BJ (cell line): ENCODE measurements at regions not wholly inside any gene's neighbourhood (a gene's known extent, or its start where the extent isn't known, plus 50 kb on each side); places are given as distances from the start of the nearest gene placed in this dataset.
"Not testable (repeated sequence)": the region's sequence is repeated elsewhere in the genome, so short reads cannot be mapped to it uniquely, and the experiment has no call there.

Experiments used
- CTCF ChIA-PET: fragments of 350-600 bp; formaldehyde crosslinking; extraction: SDS; loops from one replicate; lab custom pipeline; 2021; ENCODE audit warnings: antibody characterized with exemption, inconsistent platforms; lab: Yijun Ruan, JAX
- POLR2A ChIA-PET: fragments of 300-600 bp; sonication (Branson Sonifier 250); formaldehyde crosslinking; extraction: SDS; loops from one replicate; lab custom pipeline; 2021; ENCODE audit warnings: antibody characterized with exemption; lab: Charles Lee
- DNase-seq: peaks from one replicate; pipeline ENCODE4 v3.0.0-alpha.2; 2011; ENCODE audit warnings: low read depth
- H3K27me3 ChIP-seq: 2 replicates; pipeline ENCODE4 v1.6.0; 2011; ENCODE audit warnings: low read length; ENCODE audit not compliant: control insufficient read depth, insufficient read depth
- H3K36me3 ChIP-seq: 2 replicates; pipeline ENCODE4 v1.5.1; 2011; ENCODE audit warnings: low read length; ENCODE audit not compliant: control insufficient read depth, insufficient read depth
- H3K4me3 ChIP-seq: 2 replicates; pipeline ENCODE4 v1.5.1; 2011; ENCODE audit warnings: low read depth, mild to moderate bottlenecking, control low read depth, low read length
- CTCF ChIP-seq: IDR thresholded peaks from 2 replicates; pipeline ENCODE4 v1.5.1; 2011; ENCODE audit warnings: low read depth, mild to moderate bottlenecking, control low read depth, inconsistent platforms, low read length, moderate library complexity; ENCODE audit not compliant: insufficient read depth

GRCh38 chr14:66005900-66006434 is 480.2 kb upstream of the CCDC196 start:
- ChIA-PET POLR2A (no interaction called here), CTCF (no interaction called here)
- Histone ChIP-seq H3K27me3 (no peaks in the 10 kb centered on the region), H3K36me3 (no peaks in the 10 kb centered on the region), H3K4me3 (no peak overlapping the region)
- TF ChIP-seq CTCF: no peak
- no peak for DNase-seq

GRCh38 chr14:66008631-66009030 is 477.5 kb upstream of the CCDC196 start:
- no peak for TF ChIP-seq CTCF
- H3K27me3 ChIP-seq: no peaks in the 10 kb centered on the region
- no peak overlapping the region for H3K4me3 ChIP-seq
- CTCF ChIA-PET: interaction anchor here (1.0 kb wide), 1 partner anchor 18 kb away, joined by 3 read pairs; no protein-coding TSS in a partner anchor
- DNase-seq: no peak
- POLR2A ChIA-PET: no interaction called here
- no peaks in the 10 kb centered on the region for H3K36me3 ChIP-seq

- H3K36me3 ChIP-seq: no peaks in the 10 kb centered on the region
- H3K4me3 ChIP-seq: no peak overlapping the region
- ChIA-PET CTCF (no interaction called here), POLR2A (interaction anchor here (0.6 kb wide), 1 partner anchor 8 kb away, joined by 3 read pairs; no protein-coding TSS in a partner anchor)
- no peak for DNase-seq
- no peak for TF ChIP-seq CTCF
- no peaks in the 10 kb centered on the region for H3K27me3 ChIP-seq
These were observed 477.1 kb upstream of the CCDC196 start for GRCh38 chr14:66009089-66009488.

- CTCF ChIA-PET: no interaction called here
- Histone ChIP-seq H3K4me3 (no peak overlapping the region), H3K36me3 (no peaks in the 10 kb centered on the region), H3K27me3 (no peaks in the 10 kb centered on the region)
- no peak for TF ChIP-seq CTCF
- DNase-seq: no peak
- POLR2A ChIA-PET: no interaction called here
These were observed 475.5 kb upstream of the CCDC196 start for GRCh38 chr14:66010695-66011094.

GRCh38 chr14:66011855-66012254 is 474.3 kb upstream of the CCDC196 start:
- CTCF ChIA-PET: no interaction called here
- Histone ChIP-seq H3K4me3 (no peak overlapping the region), H3K27me3 (no peaks in the 10 kb centered on the region), H3K36me3 (no peaks in the 10 kb centered on the region)
- POLR2A ChIA-PET: no interaction called here
- no peak for TF ChIP-seq CTCF
- no peak for DNase-seq

- H3K27me3 ChIP-seq, H3K36me3 ChIP-seq, DNase-seq, POLR2A ChIA-PET, CTCF ChIA-PET, H3K4me3 ChIP-seq: not testable (repeated sequence)
These were observed 472.6 kb upstream of the CCDC196 start for GRCh38 chr14:66013607-66014006.
